ENCODE measurements at regions not wholly inside any gene's neighbourhood (a gene's known extent, or its start where the extent isn't known, plus 50 kb on each side); places are given as distances from the start of the nearest gene placed in this dataset.

DNA sequence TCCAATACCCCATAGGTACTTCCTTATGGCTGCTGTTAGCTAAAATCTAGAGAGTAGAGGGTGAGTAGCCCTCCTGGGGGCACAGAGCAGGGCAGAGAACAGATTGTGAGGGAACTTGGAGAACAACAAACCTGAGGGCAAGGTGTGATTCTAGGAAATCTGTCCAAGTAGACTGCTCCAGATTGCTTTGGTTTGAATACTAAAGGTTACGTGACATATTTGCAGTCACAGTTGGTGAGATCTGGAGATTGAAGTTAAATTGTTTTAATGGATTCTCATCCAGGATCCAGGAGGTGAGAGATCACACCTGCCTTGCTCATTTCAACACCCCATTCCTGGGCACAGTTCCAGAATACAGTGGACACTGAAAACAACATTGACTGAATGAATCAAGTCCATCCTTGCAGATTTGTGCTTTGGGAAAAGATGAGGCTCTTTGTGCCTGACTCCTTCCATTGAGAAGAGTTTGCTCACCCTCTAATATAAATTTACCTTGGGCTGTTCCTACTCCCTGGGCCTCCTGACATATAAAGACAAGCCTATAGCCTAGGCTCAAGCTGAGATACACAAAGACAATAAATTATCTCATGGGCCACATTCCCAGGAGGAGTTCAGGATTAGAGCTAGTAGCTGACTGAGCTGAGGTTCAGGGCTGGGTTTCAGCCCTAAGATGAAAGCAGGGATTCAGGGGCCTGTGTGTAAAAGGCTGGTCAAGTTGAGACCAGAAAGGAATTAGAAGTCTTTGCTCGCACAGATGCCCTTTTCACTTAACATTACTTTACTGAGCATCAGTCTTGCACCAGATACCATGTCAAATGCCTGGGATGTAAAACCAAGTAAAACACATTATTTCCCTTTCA is 400.9 kb upstream of the MCTP2 start:
- Mint-ChIP-seq H3K4me1 (no peaks in the 10 kb centered on the region), H3K4me3 (no peak overlapping the region), H3K36me3 (ENCODE audit: low read depth) (no peaks in the 10 kb centered on the region), H3K27ac (no peak overlapping the region), H3K9me3 (no peaks in the 10 kb centered on the region), H3K27me3 (no peaks in the 10 kb centered on the region)
- intact Hi-C loops (cut with micrococcal nuclease) = no loop called here
- DNase-seq = no peak

DNA sequence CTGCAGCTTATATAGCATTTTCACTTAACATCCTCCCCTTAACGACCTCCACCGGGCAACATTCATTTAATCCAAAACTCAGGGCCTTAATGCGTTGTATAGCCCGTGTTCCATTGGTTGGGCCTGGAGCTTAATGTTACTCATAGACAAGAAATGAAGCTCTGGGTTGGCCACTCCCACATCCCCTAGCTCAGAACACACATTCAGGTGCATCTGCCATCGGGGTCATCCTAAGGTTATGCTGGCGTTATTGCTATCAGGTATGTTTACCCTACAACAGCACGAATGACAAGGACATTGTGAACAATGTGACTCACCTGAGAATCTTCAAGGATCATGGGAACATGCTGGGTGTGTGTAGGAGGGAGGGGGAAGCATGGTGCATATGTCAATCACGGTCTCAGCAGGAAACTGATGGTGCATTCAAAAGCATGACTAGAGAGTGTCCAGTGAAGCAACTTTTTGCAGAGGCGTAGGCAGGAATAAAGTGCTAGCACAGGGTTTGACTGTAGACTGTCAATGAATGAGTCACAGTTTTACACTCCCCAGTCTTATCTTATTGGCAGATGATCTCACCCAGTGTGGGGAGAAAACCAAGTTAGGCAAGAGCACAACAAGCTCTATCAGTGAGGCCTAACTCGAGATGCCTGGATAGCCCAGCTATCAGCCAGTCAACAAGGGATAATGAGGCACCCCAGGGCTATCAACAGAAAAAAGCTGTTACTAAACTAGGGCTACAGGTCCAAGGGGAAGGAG is 402.1 kb upstream of the MCTP2 start:
- Mint-ChIP-seq H3K27ac (no peak overlapping the region), H3K27me3 (no peaks in the 10 kb centered on the region), H3K9me3 (no peaks in the 10 kb centered on the region), H3K36me3 (ENCODE audit: low read depth) (no peaks in the 10 kb centered on the region), H3K4me3 (no peak overlapping the region), H3K4me1 (no peaks in the 10 kb centered on the region)
- no peak for DNase-seq
- intact Hi-C loops (cut with micrococcal nuclease) = no loop called here

DNA sequence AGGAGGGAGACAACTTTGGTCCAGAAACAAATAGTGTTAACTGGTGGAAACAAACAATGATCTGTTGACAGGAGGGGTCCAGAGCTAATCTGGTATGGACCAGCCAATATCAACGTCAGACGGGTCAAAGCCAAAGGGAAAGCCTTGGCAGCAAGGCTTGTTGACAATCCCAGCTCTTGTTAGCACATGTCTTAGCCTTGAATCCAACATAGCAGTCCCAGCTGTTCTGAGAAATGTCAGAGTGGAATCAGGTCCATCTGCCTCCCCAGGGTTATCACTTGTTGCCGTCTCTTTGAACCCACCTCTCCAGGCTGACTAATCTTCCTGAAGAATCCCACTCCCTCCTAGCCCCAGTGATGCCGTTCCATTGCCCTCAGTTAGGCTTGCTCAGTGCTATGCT is 404.6 kb upstream of the MCTP2 start:
- H3K4me3 Mint-ChIP-seq = no peak overlapping the region
- no peaks in the 10 kb centered on the region for H3K27me3 Mint-ChIP-seq
- DNase-seq = no peak
- no peaks in the 10 kb centered on the region for H3K36me3 Mint-ChIP-seq (ENCODE audit: low read depth)
- intact Hi-C loops (cut with micrococcal nuclease) = no loop called here
- no peak overlapping the region for H3K27ac Mint-ChIP-seq
- no peaks in the 10 kb centered on the region for H3K9me3 Mint-ChIP-seq
- no peaks in the 10 kb centered on the region for H3K4me1 Mint-ChIP-seq

DNA sequence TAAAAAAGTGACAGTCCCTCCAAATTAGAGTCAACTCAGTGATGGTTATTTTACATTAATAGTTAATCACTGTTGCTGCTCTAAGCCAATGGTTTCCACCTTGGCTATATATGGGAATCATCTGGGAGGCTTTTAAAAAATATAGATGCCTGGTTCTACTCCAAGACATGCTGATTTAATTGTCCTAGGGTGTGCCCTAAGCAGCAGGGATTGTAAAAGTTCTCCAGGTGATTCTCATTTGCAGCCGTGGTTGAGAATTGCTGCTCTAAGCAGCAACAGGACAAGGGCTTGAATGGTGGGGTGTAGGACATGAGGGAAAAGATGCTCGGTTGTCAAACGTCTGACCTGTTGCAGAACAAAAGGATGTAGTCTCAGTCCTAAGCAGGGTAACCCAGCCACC is 405.1 kb upstream of the MCTP2 start:
- Mint-ChIP-seq H3K27me3 (no peaks in the 10 kb centered on the region), H3K36me3 (ENCODE audit: low read depth) (no peaks in the 10 kb centered on the region), H3K9me3 (no peaks in the 10 kb centered on the region)

DNA sequence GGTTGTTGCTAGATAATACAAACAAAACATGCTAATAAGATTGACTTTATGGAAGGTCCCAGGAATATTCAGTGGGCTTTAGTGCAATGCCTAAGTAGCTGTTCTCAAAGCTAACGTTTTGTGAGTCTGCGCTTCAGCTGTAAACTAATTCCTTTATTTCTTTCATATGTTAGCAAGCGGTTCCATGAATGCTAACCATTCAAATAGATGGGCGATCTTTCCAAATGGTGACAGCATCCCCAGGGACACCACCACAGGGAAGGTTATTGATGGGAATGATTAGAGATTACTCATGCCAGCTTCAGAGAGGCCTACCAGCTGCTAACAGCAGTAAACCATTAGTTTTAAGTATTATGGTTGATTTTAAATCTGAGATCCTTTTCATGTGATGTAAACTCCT is 405.7 kb upstream of the MCTP2 start:
- no peak overlapping the region for H3K4me3 Mint-ChIP-seq
- H3K36me3 Mint-ChIP-seq (ENCODE audit: low read depth) = no peaks in the 10 kb centered on the region
- H3K4me1 Mint-ChIP-seq = no peaks in the 10 kb centered on the region
- intact Hi-C loops (cut with micrococcal nuclease) = no loop called here
- H3K9me3 Mint-ChIP-seq = no peaks in the 10 kb centered on the region
- no peaks in the 10 kb centered on the region for H3K27me3 Mint-ChIP-seq
- no peak overlapping the region for H3K27ac Mint-ChIP-seq
- DNase-seq = no peak

More for the DNA sequence above, 405.1 kb upstream of the MCTP2 start:
- intact Hi-C loops (cut with micrococcal nuclease) = no loop called here
- Mint-ChIP-seq H3K4me1 (no peaks in the 10 kb centered on the region), H3K27ac (no peak overlapping the region), H3K4me3 (no peak overlapping the region)
- no peak for DNase-seq

DNA sequence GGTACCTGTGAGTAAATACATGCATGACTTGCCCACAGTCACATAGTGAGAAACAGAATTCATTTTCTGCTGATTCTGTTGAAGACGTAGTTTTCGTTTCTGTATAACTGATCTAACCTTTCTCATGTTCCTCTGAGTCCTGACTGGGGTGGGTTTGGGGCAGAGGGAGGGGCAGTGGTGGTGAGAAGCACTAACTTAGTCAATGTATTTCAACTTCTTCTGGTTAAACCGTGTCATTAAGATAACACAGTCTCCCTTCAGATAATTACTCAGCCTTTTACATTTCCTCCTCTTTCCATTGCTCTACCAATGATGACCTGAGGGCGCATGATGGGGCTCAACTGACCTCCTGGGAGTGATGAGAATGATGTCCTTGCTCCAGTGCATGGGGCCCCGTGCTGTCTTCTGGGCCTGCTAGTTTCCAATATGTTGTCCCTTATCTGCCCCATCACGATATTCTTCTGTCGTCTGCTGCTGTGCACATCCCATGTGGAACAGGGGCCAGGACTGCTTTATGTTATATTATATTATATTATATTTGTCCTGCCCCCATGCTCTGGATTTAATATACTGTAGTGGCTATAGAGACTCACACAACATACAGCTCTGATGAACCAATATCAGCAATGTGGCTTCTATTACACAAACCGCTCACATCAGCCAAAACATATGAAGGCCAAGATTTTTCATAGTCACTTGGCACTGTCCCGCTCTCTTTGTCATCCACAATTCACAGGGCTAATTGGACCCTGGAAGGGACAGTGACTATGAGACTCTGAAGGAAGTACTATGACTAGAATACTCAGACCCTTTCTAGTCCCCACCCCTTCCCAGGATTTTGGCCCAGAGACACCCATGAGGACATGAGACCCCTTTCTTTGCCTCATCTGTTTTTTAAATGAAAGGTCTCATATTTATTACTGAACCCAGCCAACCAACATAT is 407.1 kb upstream of the MCTP2 start:
- Mint-ChIP-seq H3K36me3 (ENCODE audit: low read depth) (no peaks in the 10 kb centered on the region), H3K9me3 (no peaks in the 10 kb centered on the region), H3K4me3 (no peak overlapping the region), H3K4me1 (no peaks in the 10 kb centered on the region), H3K27ac (no peak overlapping the region), H3K27me3 (no peaks in the 10 kb centered on the region)
- intact Hi-C loops (cut with micrococcal nuclease) = no loop called here
- DNase-seq = no peak

DNA sequence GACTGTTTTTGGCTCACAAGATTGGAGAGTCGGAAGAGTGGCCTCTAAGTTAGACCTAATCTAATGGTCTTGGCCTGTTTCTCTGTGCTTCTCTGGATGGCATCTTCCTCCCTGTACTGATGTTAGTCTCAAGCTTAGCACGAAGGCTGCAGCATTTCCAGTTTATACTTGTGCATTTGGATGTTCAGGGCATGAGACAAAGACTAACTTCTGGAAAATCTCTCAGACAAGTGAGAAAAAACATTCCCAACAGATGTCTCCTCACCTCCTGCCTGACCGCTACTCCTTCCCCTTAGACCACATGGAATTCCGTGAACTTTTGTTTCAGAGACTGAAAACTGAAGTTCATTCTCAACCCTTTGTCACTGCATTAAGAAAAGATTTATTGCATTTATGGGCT is 410.8 kb upstream of the MCTP2 start:
- Mint-ChIP-seq H3K9me3 (peaks cover 9% of the 10 kb centered on the region), H3K27ac (no peak overlapping the region), H3K4me1 (no peaks in the 10 kb centered on the region), H3K4me3 (no peak overlapping the region), H3K27me3 (no peaks in the 10 kb centered on the region), H3K36me3 (ENCODE audit: low read depth) (no peaks in the 10 kb centered on the region)
- no peak for DNase-seq
- intact Hi-C loops (cut with micrococcal nuclease) = no loop called here

DNA sequence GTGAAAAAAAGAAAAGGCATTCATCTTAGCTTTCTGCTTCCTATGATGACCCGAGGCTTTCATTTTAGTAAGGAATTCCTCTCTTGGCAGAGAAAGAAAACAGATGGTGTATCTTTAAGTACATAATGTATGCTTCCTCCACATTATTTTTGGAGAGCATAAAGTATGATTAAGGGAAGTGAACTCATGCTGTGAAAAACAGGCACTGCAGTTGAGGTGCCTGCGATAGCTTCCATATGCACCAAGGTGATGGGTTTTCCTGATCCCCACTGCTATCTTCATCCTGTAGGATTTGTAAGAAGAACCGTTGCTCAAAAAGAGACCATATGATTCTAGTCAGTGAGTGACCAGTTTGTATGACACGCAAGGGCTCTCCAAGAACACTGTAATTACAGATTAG is 411.5 kb upstream of the MCTP2 start:
- Mint-ChIP-seq H3K36me3 (ENCODE audit: low read depth) (no peaks in the 10 kb centered on the region), H3K27ac (no peak overlapping the region), H3K9me3 (peaks cover 13% of the 10 kb centered on the region), H3K4me3 (no peak overlapping the region), H3K27me3 (no peaks in the 10 kb centered on the region), H3K4me1 (no peaks in the 10 kb centered on the region)
- DNase-seq = no peak
- intact Hi-C loops (cut with micrococcal nuclease) = no loop called here

DNA sequence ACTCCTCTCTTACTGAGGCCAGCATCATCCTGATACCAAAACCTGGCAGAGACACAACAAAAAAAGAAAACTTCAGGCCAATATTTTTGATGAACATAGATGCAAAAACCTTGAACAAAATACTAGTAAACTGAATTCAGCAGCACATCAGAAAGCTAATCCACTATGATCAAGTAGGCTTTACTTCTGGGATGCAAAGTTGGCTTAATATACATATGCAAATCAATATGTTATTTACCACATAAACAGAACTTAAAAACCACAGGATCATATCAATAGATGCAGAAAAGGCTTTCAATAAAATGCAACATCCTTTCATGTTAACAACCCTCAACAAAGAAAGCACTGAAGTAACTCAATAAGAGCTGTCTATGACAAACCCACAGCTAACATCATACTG is 414.5 kb upstream of the MCTP2 start:
- Mint-ChIP-seq H3K27ac (no peak overlapping the region), H3K27me3 (no peaks in the 10 kb centered on the region), H3K9me3 (peaks cover 13% of the 10 kb centered on the region), H3K4me3 (no peak overlapping the region), H3K36me3 (ENCODE audit: low read depth) (no peaks in the 10 kb centered on the region), H3K4me1 (no peaks in the 10 kb centered on the region)
- intact Hi-C loops (cut with micrococcal nuclease) = no loop called here
- DNase-seq = no peak

DNA sequence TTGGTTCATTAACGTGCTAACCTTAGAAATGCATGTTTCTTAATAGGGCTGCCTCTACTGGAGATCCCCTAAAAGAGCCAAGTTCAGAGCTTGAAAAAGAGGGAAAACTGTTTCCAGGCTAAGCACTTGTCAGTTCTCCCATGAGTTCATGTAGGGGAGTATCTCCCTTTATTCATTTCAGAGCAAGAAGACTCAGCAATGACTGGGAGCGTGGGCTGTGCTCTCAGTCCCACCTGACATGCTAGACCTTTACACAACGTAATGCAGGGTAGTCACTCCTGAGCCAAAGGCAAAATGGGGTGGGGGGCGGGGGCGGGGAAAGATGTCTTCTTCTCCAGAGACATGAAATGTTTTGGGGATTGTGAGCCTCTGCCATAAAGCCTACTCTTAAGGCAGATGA is 420.1 kb upstream of the MCTP2 start:
- H3K9me3 Mint-ChIP-seq = peaks cover 4% of the 10 kb centered on the region
- intact Hi-C loops (cut with micrococcal nuclease) = no loop called here
- no peaks in the 10 kb centered on the region for H3K36me3 Mint-ChIP-seq (ENCODE audit: low read depth)
- no peak overlapping the region for H3K27ac Mint-ChIP-seq
- DNase-seq = no peak
- H3K27me3 Mint-ChIP-seq = peaks cover 2% of the 10 kb centered on the region
- H3K4me3 Mint-ChIP-seq = no peak overlapping the region
- no peaks in the 10 kb centered on the region for H3K4me1 Mint-ChIP-seq

DNA sequence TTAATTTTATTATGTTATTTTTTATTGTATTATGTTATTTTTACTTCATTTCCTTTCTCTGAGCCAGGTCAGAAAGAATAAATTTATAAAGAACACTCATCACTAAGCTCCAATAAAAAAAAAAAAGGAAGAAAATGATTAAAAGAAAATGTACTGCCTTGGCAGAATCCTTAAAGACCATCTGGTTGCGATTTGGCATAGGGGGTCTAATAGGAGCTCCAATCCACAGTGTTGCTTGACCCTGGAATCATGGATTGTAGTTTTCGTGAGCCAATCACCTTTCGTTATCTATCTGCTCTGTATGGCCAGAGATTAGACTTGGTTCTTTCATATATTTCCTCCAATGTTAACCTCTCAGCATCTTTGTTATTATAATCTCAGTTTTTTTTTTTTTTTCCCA is 421.8 kb upstream of the MCTP2 start:
- Mint-ChIP-seq H3K27me3 (peaks cover 2% of the 10 kb centered on the region), H3K4me1 (no peaks in the 10 kb centered on the region), H3K36me3 (ENCODE audit: low read depth) (no peaks in the 10 kb centered on the region), H3K9me3 (no peaks in the 10 kb centered on the region), H3K27ac (no peak overlapping the region), H3K4me3 (no peak overlapping the region)
- no peak for DNase-seq
- intact Hi-C loops (cut with micrococcal nuclease) = no loop called here

DNA sequence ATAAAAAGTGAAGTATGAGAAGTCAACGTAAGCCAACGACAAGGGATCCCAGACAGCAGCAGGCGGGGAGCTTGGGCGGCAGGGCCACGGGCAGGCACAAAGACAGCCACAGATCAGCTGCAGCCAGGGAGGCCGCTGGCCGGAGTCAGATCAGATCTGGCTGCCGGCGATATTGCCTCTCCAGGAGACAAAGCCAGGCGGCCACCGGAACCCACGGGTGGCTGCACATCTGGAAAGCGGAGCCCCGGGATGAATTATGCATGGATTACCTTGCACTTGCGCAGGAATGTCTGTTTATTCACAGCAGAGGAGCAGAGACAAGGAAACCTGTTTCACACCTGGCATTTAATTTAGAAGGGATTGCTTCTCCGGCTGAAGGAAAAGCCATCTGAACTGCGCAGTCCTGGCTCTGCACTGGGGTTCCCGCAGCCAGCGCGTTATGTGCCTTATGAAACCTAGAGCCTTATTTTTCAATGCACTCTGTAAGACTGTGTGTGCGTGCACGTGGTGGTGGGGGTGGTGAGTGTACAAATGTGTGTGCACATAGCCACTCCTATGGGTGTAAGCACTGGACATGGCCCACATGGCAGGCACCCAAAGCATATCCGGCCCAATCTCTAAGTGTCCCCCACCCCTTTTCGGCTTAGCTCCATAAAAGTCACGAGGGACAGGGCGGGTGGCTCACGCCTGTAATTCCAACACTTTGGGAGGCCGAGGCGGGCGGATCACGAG is 427.8 kb upstream of the MCTP2 start:
- Mint-ChIP-seq H3K27me3 (no peaks in the 10 kb centered on the region), H3K27ac (no peak overlapping the region), H3K4me1 (no peaks in the 10 kb centered on the region), H3K4me3 (no peak overlapping the region), H3K9me3 (no peaks in the 10 kb centered on the region), H3K36me3 (ENCODE audit: low read depth) (no peaks in the 10 kb centered on the region)
- no peak for DNase-seq
- intact Hi-C loops (cut with micrococcal nuclease) = no loop called here

DNA sequence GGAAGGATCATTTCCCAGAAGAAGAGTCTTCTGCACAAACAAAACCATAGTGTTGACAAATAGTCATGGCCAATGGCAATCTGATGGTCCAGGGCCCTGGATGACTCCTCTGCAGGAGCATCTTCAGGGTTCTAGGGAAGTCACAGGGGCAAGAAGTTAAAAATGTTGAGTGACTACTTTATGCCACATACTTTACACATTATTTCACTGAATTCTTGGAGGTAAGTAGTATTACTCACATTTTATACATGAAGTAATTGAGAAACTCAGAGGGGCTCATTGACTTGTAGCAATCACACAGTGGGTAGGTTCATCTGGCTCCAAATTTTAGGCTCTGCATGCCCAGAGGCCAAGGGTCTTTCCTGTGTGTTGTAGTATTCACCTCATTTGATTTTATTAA is 430.2 kb upstream of the MCTP2 start:
- Mint-ChIP-seq H3K9me3 (no peaks in the 10 kb centered on the region), H3K36me3 (ENCODE audit: low read depth) (no peaks in the 10 kb centered on the region), H3K4me1 (no peaks in the 10 kb centered on the region), H3K27ac (no peak overlapping the region), H3K4me3 (no peak overlapping the region), H3K27me3 (no peaks in the 10 kb centered on the region)
- DNase-seq = no peak
- intact Hi-C loops (cut with micrococcal nuclease) = no loop called here

Measured in activated CD4-positive, alpha-beta T cell treated with anti-CD3 and anti-CD28 coated beads, Interleukin-2, amount 10 ng/mL, durations not matched to agents 24 days and 14 days (primary cell).